ENCODE measurements at regions not wholly inside any gene's neighbourhood (a gene's known extent, or its start where the extent isn't known, plus 50 kb on each side); places are given as distances from the start of the nearest gene placed in this dataset.

DNA sequence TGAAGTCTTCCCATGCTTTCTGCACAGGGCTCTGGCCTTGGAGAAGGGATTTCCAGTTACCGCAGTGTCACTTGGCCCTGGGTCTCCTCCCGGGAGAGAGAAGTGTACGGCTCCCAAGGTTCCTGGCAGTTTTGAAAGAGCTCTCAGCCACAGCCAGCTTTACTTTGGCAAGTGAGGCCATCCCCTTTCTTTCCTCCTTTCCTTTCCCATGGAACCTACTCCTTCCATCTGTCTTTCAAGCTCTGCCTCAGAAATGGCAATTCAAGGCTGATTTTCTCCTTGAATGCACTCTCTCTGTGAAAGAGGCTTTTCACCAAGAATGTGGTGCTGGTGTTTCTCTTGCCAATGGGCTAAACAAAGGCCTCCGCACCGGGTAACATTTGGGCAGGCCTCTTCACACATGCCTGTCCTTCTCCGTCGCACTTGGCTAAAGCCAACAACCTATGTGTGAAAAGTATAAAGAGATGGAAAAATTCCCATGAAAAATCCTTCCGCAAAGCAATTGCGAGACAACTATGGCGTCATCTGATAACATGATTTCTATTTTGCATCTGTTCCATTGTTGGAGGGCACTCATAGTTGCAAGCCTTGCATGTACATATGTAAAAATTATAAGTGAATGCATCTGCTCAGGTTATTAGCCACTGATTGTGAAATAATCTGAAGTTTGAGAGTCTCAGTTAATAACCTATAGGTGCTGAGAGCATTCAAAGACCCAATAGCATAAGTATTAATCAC is 125.4 kb downstream of the PFKFB3 start:
- FAIRE-seq (no peak), DNase-seq (ENCODE audit: insufficient read length, low spot score) (no peak)
- no peak for TF ChIP-seq POLR2A (IDR thresholded peaks at IDR 0.05; ENCODE audit: low read depth, low read length)

DNA sequence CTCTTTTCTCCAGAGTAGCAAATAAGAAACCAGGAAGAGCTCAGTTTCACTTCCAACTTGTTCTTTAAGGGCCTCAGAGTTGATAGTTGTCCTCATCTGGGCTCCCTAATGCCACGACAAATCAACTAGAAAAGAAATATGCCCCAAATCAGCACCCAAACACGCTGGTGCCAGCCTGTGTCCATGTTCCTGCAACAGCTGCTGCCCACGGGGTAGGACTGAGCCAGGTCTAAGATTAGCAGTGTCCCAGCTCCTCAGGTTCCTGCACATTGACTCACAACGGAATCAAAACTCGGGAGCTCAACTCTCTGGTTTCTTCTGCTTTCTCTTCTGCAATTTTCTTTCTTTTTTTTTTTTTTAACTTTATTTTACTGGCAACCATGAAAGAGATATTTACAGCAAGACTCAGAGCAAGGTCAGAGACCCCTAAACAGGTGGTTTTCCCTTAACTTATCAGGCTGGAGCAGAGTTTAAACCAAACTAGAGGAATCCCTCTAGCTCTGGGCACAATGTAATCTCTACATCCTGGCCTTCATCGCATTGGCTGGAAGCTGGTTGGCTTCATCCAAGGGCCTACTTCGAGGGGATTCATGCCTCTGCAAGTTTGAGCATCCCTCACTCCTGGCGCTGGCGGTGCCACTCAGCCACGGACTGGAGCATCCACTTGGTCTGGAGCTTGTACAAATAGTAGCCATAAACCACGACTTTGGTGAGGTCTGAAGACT is 126.1 kb downstream of the PFKFB3 start:
- no peak for DNase-seq (ENCODE audit: insufficient read length, low spot score)
- no peak for TF ChIP-seq POLR2A (IDR thresholded peaks at IDR 0.05; ENCODE audit: low read depth, low read length)

DNA sequence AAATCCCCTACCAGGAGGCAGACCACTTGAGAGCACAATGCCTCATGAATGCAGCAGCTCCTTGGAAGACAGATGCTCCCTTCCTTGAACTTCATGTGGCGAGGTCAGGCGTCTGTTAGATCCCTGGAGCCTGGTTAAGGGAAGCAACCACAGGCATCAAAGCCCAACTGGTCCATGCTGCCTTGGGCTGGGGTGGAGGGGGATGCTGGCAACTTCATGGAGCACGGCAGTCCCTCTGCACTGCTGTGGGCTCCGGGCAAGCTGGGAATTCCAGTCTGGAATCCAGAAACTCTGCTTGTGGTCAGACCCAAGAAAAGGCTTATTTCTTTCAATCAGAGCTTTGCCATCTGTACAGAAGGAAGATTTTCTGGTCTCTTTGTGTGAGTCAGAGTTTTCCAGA is 130.4 kb downstream of the PFKFB3 start:
- FAIRE-seq (no peak), DNase-seq (ENCODE audit: insufficient read length, low spot score) (no peak)
- TF ChIP-seq POLR2A (IDR thresholded peaks at IDR 0.05; ENCODE audit: low read depth, low read length) = no peak

More for the DNA sequence above, 126.1 kb downstream of the PFKFB3 start:
- no peak for FAIRE-seq

DNA sequence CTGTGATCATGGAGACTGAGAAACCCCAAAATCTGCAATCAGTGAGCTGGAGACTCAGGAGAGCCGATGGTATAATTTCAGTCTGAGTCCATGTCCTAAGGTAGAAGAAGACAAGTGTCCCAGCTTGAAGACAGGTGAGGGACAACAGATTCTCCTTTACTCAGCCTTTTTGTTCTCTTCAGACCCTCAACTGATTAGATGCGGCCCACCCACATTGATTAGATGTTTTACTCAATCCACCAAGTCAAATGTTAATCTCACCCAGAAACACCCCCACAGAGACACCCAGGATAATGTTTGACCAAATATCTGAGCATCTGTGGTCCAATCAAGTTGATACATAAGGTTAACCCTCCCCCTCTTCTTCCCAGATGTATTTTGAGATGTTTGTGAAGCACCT is 131.2 kb downstream of the PFKFB3 start:
- FAIRE-seq (no peak), DNase-seq (ENCODE audit: insufficient read length, low spot score) (no peak)
- no peak for TF ChIP-seq POLR2A (IDR thresholded peaks at IDR 0.05; ENCODE audit: low read depth, low read length)

- no peak for DNase-seq (ENCODE audit: insufficient read length, low spot score)
- no peak for TF ChIP-seq POLR2A (IDR thresholded peaks at IDR 0.05; ENCODE audit: low read depth, low read length)
- FAIRE-seq = no peak
These were observed 133.3 kb downstream of the PFKFB3 start for GRCh38 chr10:6336016-6336415.

DNA sequence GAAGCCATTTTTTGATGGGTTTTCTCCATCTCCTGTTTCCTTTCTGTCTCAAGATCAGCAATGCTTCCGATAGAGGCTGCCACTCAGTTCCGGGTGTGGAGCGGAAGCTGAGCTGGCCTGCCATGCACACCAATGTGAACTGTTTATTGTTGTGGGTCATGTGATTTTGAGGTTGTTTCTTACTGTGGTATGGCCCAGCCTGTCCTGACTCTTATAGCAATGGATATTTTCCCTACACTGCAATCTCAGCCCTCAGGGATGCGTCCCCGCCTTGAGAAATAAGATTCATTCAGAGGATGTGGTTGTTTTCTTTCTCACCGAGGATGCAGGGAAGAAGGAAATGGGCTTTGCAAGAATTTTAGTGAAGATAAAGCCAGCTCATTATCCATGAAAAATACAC is 134.7 kb downstream of the PFKFB3 start:
- DNase-seq (ENCODE audit: insufficient read length, low spot score) (no peak), FAIRE-seq (no peak)
- TF ChIP-seq POLR2A (IDR thresholded peaks at IDR 0.05; ENCODE audit: low read depth, low read length) = no peak

- no peak for TF ChIP-seq POLR2A (IDR thresholded peaks at IDR 0.05; ENCODE audit: low read depth, low read length)
- DNase-seq (ENCODE audit: insufficient read length, low spot score) (no peak), FAIRE-seq (no peak)
These were observed 135.6 kb downstream of the PFKFB3 start for GRCh38 chr10:6338361-6338760.

DNA sequence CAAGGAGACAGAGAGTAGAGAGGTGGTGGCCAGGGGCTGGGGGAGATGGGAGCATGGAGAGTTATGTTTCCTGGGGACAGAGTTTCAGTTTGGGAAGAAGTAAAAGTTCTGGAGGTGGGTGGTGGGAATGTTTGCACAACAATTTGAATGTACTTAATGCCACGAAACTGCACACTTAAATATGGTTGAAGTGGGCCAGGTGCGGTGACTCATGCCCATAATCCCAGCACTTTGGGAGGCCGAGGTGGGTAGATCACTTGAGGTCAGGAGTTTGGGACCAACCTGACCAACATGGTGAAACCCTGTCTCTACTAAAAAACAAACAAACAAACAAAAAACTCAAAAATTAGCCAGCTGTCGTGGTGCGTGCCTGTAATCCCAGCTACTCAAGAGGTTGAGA is 137.2 kb downstream of the PFKFB3 start:
- FAIRE-seq = no peak
- TF ChIP-seq POLR2A (IDR thresholded peaks at IDR 0.05; ENCODE audit: low read depth, low read length) = no peak
- no peak for DNase-seq (ENCODE audit: insufficient read length, low spot score)

DNA sequence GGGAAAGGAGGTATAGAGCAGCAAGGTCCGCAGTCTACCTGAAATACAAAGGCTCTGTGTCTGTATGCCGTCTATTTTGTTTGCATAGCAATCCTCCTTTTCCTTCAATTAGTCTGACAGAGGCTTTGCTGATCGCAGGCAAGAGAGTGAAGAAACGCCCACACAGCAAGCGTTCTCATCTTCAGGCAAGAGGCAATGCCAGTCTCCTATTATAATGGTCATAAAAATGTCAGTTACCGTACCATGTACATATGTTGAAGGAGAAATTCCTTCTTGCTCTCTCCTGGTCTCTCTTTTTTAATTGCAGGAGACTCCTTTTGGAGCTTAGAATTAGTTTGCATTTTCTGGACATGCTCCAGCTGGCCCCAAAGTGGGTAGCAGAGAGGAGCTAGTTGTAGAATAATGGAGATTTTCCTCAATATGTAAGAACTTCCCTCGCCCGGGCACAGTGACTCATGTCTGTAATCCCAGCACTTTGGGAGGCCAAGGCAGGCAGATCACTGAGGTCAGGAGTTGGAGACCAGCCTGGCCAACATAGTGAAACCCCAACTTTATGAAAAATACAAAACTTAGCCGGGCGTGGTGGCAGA is 139.5 kb downstream of the PFKFB3 start:
- DNase-seq (ENCODE audit: insufficient read length, low spot score) (no peak), FAIRE-seq (no peak)
- no peak for TF ChIP-seq POLR2A (IDR thresholded peaks at IDR 0.05; ENCODE audit: low read depth, low read length)

DNA sequence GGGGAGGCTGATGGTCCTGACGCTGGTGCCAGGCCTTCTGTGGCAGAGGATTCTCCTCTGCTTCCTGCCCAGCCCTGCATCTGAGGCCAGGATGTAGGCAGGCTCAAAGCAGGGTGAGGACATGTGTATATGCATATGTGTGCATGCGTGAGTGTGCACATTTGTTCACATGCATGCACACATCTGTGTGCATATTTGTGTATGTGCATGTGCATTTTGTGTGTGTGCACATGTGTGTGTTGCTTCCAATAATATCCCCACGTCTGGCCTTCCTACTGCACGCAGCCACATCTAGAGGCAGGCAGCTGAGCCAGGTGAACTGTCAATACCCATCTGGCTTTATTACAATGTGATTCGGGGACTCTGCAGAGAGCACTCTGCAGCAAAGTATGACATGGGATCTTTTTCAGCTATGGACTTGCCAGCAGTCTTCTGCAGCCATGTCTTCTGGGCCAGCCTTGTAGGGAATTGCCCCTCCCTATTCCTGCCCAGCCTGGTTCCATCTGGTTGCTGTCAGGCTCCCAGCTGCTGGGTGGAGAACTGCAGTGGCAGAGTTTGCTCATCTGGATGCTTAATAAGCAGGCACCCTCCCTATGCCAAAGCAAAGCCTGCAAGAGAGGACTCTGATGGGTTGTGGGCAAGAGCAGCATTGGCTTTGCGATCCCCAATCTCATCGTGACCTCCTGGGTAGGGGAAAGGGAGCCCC is 140.7 kb downstream of the PFKFB3 start:
- TF ChIP-seq POLR2A (IDR thresholded peaks at IDR 0.05; ENCODE audit: low read depth, low read length) = no peak
- no peak for DNase-seq (ENCODE audit: insufficient read length, low spot score)
- no peak for FAIRE-seq

- DNase-seq (ENCODE audit: insufficient read length, low spot score) (no peak), FAIRE-seq (no peak)
- TF ChIP-seq POLR2A (IDR thresholded peaks at IDR 0.05; ENCODE audit: low read depth, low read length) = no peak
These were observed 142.7 kb downstream of the PFKFB3 start for GRCh38 chr10:6345404-6345803.

GRCh38 chr10:6346631-6347030 is 143.9 kb downstream of the PFKFB3 start:
- DNase-seq (ENCODE audit: insufficient read length, low spot score) = no peak
- no peak for FAIRE-seq
- TF ChIP-seq POLR2A (IDR thresholded peaks at IDR 0.05; ENCODE audit: low read depth, low read length) = no peak

DNA sequence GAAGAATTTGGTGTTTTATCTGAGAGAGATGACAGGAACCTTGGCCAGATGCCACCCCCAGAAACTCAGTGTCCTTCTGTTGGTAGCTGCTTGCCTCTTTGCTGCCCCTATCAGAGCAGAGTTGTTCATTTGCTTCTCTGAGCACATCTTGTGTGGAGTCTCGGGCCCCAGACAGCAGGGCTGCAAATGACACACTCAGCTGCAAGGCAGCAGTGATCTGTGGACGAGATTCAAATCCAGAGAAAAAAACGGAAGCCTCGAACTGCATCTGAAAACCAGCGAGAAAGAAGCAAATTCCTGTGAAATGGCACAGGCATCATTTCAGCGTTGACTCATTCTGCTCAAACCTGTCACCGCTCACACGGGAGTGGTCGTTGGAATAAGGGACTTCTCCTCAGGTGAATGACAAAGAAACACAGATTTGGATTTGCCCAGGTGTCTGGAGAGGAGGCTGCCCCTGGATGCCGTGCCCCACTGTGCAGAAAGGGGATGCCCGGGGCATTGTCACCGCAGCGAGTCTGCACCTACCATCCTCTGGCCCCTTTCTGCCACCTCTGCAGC is 144.7 kb downstream of the PFKFB3 start:
- DNase-seq (ENCODE audit: insufficient read length, low spot score) (no peak), FAIRE-seq (no peak)
- no peak for TF ChIP-seq POLR2A (IDR thresholded peaks at IDR 0.05; ENCODE audit: low read depth, low read length)

Measured in H54 (cell line).